Amygdala (tissue), 56 donors: ENCODE measurements at regions not wholly inside any gene's neighbourhood (a gene's known extent, or its start where the extent isn't known, plus 50 kb on each side); places are given as distances from the start of the nearest gene placed in this dataset.
A peak's percentile ranks its signal among the peaks of the same experiment; 100 is the strongest.
"Not testable (repeated sequence)": the region's sequence is repeated elsewhere in the genome, so short reads cannot be mapped to it uniquely, and the experiment has no call there.

Source experiments
- DNase-seq, 56 donors: peaks; one replicate each; lab custom pipeline; 2025; lab: John Stamatoyannopoulos, UW

GRCh38 chr9:90219548-90220118 is 423.0 kb downstream of the DIRAS2 start:
- peak in 2 of 56 donors; percentile 1 to 10 for DNase-seq

DNA sequence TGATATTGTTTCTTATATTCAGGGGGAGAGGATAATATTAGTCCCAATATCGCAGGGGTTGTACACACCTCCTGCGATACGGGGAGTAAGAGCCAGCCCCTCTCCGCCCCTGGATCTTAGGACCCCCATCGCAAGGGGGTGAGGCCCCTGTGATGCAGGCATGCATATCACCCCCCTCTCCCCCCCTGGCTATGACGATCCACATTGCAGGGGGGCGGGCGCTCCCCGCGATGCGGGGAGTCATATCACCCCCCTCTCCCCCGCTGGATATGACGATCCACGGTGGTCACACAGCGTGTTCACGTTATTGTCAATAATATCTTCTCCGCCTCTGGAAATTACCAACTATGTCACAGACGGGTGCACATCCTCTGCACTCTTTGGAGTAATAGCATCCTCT is 420.7 kb downstream of the DIRAS2 start:
- DNase-seq: not testable (repeated sequence)

GRCh38 chr9:90226839-90227338 is 415.7 kb downstream of the DIRAS2 start:
- DNase-seq: peak in 29 of 56 donors; percentile 2 to 66 (median 25)

DNA sequence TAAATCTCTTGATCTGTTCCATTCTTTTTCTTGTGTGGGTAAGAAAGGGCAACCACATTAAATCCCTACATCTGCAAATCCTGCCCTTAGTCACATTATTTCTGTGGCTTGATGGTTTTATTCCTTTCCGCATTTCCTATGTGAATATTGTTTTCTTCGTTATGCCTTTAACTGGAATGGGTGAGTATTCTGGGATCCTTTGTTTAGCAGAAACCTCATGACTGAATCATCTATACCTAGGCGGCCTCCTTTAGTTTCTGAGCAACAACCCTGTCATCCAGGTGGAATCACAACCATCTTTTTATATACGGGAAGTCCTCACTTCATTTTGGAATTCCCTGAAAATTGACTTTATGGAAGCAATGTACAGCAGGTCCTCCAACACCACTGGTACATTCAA is 409.5 kb downstream of the DIRAS2 start:
- not testable (repeated sequence) for DNase-seq

- DNase-seq: no peak
Observed at GRCh38 chr9:90240541-90240940, 402.1 kb downstream of the DIRAS2 start.

DNA sequence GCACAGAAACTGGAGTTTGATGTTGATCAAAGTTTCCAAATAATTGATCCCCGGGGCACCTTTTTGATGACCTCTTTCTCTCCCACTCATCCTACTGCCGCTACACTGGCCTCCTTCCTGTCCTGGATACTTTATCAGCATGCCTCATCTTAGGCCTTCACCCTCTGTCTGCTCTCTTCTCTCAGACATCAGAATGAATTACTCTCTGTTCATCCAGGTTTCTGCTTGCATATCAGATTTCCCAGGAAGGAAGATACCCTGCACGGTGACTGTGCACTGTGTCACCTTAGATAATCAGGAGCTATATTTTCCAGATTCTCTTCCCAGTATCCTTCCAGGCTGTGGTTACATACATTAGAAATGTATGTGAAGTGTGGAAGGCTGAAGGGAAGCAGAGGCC is 397.0 kb downstream of the DIRAS2 start:
- no peak for DNase-seq

- DNase-seq: no peak
Observed at GRCh38 chr9:90249094-90249493, 393.5 kb downstream of the DIRAS2 start.

GRCh38 chr9:90251316-90251715 is 391.3 kb downstream of the DIRAS2 start:
- no peak for DNase-seq

DNA sequence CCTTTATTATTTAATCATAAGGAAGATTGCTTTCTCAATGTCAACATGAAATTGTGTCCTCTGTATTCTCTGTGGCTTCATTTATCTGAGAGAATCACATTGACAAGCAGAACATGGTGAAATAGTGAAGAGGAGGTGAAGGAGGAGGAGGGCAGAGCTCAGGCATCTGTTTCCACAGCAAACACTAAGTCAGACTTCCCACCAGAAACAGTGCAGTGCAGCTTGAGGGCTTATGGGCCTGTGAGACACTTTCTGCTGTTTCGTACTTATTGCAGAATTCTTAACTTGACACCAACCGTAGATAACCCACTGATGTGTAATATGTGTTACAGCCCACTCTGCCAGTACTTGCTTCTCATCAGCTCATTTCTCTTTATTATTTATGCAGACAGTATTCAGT is 386.3 kb downstream of the DIRAS2 start:
- DNase-seq: peak in 14 of 56 donors; percentile 1 to 36 (median 4)

GRCh38 chr9:90259311-90260246 is 383.0 kb downstream of the DIRAS2 start:
- DNase-seq: no peak

DNA sequence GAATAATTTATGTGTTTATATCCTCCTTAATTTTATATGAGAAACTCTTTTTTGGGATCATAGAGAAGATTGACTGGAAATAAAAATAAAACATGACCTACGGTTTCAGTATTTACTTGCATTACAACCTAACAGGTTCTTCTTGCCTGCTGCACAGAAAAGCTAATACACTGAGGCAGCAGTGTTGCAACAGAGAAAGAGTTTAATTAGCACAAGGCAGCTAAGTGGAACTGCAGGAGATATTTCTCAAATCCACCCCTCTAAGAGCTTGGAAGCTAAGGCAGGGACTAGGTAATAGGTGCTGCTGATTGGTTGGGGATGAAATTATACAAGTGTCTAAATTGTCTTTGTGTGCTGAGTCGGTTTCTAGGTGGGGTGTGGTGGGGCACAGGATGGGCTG is 380.9 kb downstream of the DIRAS2 start:
- DNase-seq: no peak

GRCh38 chr9:90268613-90269012 is 374.0 kb downstream of the DIRAS2 start:
- no peak for DNase-seq

- DNase-seq: no peak
Observed at GRCh38 chr9:90271707-90272106, 370.9 kb downstream of the DIRAS2 start.

DNA sequence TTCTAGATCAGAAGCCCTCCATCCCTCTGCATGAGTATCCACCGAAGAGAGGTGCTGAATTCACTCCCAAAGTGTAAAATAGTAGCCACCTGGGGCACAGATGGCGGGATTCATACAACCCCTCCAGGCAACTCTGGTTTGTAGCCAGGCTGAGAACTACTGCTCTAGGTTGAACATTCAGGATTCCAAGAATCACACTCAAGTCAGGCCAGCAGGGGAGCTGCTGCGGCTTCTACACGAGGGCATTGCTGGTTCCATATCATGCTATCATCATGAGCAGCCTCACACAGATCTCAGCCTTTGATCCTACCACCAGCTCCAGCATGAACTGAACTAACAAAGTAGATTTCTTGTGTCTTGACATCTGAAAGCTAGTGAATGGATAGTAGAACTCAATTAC is 367.9 kb downstream of the DIRAS2 start:
- no peak for DNase-seq

GRCh38 chr9:90285946-90286345 is 356.7 kb downstream of the DIRAS2 start:
- no peak for DNase-seq

DNA sequence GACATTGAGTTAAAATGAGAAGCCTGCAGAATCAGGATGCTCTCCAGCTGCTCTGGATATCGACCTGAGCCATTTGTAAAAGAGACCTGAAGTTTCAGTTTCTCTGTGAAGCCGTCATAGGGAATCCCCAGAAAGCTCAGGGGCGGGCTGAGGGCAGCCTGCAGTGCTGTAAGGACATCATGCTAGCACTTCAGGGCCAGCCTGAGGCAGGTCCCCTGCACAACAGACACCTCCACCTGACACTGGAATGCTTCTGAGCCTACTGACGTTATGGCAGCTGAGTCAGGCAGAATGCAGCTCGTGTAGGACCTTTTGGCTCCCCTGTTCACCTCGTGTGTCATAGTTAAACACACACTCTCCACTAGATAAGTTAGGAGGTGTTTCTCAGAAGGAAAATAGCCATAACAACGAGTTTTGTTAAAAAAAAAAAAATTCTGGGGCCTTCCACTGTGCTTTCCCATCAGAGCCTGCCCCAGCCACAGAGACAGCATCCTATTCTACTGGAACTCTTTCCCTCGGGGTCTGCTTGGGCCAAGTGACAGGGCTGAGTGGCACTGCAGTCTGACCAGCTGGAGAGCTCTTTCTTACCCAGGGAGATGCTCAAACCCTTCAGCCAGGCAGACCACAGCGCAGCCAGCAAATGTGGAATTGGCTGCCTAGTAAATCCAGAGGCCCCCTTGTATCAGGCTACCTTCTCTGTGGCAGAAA is 354.9 kb downstream of the DIRAS2 start:
- DNase-seq: no peak

DNA sequence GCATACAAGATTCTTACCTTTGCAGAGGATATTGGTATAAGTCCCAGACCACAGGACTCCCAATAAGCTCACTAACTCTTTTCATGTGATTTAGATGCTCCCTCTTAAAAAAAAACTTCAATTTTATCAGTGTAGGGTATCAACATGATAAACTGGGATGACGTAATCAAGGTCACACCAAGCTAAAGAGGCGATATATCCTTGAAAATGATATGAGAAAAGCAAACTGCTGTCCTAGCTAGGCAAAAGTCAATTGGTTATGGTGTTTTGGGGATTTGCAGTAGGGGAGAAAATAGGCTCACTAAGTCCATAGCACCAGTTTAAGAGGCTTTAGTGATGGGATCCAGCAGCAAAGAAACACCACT is 354.4 kb downstream of the DIRAS2 start:
- DNase-seq: no peak

DNA sequence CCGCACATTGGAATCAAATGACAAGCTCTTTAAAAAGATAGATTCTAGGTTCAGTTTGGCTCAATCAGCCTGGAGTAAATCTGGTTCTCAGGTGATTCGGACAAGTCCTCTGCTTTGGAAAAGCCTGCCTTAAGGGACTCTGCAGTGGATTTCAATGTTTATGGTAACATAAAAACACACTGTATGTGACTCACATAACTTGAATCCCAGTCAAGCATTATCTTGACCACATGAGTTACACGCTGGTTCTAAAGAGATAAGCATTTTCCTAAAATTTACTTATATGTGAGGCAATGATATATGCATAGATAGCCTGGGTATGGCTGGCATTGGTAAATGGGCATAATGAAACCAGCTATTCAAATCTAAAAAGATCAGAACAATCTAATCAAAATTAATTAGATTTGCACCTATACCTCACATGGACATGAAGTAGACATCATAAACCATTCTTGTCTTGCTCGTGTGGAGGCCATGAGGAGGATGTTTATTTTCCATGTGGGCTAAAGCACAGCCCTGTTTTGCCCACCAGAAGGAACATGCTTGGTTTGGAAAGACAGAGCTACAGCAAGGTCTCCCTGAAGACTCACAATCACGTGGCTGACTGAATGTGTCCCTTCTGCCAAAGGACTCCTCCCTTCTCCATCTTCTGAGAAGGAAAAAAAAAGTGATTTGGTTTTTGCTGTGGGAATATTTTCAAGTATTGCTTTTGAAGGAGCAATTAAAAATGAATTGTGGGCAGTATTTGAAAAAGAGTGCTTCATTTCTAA is 351.7 kb downstream of the DIRAS2 start:
- no peak for DNase-seq

- no peak for DNase-seq
Observed at GRCh38 chr9:90296539-90296938, 346.1 kb downstream of the DIRAS2 start.

DNA sequence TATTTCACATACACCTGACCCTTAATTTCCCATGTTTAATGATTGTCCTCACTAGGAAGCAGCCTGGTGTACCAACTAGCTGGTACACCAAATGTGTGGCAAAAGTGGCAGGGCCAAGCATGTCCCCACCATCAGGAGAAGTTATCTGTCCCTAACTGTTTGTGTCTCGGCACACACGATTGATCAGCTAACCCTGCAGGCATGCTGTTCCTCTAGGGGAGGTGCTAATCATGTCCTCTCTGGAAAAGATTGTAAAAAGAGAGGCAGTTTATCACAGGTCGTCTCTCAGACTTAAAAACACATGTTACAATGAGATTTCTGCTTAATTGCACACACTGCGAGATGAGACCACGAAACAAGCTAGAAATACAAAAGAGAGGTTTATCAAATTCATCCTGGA is 342.7 kb downstream of the DIRAS2 start:
- no peak for DNase-seq
